ENCODE measurements at regions not wholly inside any gene's neighbourhood (a gene's known extent, or its start where the extent isn't known, plus 50 kb on each side); places are given as distances from the start of the nearest gene placed in this dataset.
A peak's percentile ranks its signal among the peaks of the same experiment; 100 is the strongest.
"Not testable (repeated sequence)": the region's sequence is repeated elsewhere in the genome, so short reads cannot be mapped to it uniquely, and the experiment has no call there.

- not testable (repeated sequence) for H3K4me3 ChIP-seq (ENCODE audit: control insufficient read depth, low read depth, low read length); DNase-seq (ENCODE audit: low read depth)
Observed at GRCh38 chr2:111514138-111514537, 369.9 kb downstream of the ANAPC1 start.

DNA sequence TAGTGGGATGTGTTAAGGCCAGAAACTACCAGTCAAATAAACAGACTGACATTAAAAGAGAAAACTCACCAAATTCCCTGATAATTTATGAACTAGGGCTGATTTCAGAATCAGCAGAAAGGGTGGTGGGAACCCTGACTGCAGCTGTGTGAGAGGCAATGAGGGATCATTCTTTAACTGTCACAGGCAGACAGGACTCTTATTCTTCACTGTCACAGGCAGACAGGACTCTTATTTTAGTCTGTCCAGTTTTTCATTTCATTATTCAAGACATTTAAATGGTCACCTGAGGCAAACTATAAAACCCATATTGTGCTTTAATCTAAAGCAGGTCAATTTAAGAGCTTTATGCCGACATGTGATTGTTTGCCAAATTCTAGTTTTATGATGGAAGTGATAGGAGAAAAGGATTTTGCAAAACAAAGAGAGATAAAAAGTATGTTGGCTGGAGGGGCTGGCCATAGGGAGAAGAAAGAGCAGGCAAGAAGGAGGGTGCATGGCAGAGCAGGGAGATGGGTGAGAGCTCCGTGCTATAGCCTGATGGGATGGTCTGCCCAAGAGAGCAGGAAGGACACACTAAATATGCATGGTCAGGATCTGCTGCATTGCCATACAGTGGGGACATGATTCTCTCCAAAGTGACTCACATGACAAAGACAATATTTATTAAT is 366.8 kb downstream of the ANAPC1 start:
- DNase-seq (ENCODE audit: low read depth); H3K4me3 ChIP-seq (ENCODE audit: control insufficient read depth, low read depth, low read length): not testable (repeated sequence)

GRCh38 chr2:111517721-111518053 is 366.3 kb downstream of the ANAPC1 start:
- H3K4me3 ChIP-seq (ENCODE audit: control insufficient read depth, low read depth, low read length); DNase-seq (ENCODE audit: low read depth): not testable (repeated sequence)

DNA sequence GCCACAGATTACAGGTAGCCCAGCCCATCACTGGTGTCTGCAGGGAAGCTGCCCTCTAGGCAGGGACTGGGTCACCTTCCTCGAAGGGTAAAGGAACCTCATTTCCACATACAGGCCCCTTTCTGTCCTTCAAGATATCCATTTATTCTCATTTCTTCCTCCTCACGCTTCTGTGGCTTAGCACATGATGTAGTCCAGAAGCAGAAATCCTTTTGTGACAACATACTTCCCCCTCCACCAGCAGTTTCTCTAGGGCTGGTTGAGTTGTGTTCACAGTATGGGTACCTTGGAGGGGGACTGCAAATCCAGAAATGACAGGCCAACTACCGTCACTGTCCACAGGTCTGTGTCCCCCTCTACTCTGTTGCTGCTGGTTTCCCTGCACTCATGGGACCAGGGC is 364.9 kb downstream of the ANAPC1 start:
- no peak overlapping the region for H3K4me3 ChIP-seq (ENCODE audit: control insufficient read depth, low read depth, low read length)
- no peak for TF ChIP-seq CTCF (conservative IDR thresholded peaks at IDR 0.05; ENCODE audit: control insufficient read depth, insufficient read depth, low read depth, low read length)
- DNase-seq (ENCODE audit: low read depth) = no peak

DNA sequence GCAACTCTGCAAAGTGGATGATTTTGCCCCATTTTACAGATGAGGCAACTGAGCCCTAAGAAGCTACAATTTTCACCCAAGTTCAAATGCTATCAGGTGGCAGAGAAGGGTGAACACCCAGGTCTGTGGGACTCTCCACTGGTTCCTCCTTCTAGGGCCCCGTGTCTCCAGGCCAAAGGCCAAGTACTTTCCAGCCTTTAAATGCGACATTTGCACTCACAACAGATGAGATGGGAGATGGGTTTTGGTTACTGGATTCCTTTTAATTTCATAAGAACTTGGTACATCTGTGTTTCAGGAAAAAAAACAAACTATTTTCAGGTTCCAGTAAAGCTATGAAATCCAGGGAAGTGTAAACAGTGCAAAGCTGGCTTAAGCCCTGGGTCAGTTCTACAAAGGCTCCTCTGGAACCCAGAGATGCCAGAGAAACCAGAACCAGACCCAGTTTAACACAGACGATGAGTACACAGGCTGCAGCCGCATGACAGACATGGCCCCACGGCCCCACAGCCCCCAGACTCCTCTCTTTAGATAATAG is 361.7 kb downstream of the ANAPC1 start:
- DNase-seq (ENCODE audit: low read depth) = peak; percentile 42
- no peak overlapping the region for H3K4me3 ChIP-seq (ENCODE audit: control insufficient read depth, low read depth, low read length)
- no peak for TF ChIP-seq CTCF (conservative IDR thresholded peaks at IDR 0.05; ENCODE audit: control insufficient read depth, insufficient read depth, low read depth, low read length)

GRCh38 chr2:111523009-111523408 is 361.0 kb downstream of the ANAPC1 start:
- no peak overlapping the region for H3K4me3 ChIP-seq (ENCODE audit: control insufficient read depth, low read depth, low read length)
- no peak for DNase-seq (ENCODE audit: low read depth)
- no peak for TF ChIP-seq CTCF (conservative IDR thresholded peaks at IDR 0.05; ENCODE audit: control insufficient read depth, insufficient read depth, low read depth, low read length)

- DNase-seq (ENCODE audit: low read depth); H3K4me3 ChIP-seq (ENCODE audit: control insufficient read depth, low read depth, low read length): not testable (repeated sequence)
Observed at GRCh38 chr2:111525026-111525425, 359.0 kb downstream of the ANAPC1 start.

DNA sequence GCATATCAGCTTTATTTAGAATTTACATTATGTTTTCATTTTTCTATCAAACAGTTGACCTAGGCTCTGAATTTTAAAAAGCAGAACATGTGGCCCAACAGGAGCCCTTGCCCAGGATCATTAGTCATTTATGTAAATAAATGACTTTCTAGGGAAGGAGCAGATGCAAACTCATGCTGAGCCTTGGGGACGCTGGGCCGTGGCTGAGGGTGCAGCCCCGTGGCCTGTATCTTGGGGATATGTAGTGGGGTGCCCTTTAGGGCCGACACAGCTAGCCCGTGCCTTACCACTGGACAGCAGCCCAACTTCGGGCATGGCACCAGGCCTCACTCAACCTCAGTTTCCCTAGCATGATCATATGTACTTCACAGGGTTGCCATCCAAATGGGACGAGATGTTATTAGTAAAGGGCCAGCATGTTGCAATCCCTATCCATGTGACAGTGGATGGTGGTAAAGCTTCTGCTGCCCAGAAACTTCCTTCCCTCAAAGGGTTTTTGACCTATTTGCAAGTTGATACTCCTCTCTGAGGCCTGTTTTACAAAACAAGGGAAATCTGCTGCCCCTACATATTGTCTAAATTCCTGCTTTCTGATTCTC is 357.9 kb downstream of the ANAPC1 start:
- not testable (repeated sequence) for DNase-seq (ENCODE audit: low read depth); H3K4me3 ChIP-seq (ENCODE audit: control insufficient read depth, low read depth, low read length)

- not testable (repeated sequence) for H3K4me3 ChIP-seq (ENCODE audit: control insufficient read depth, low read depth, low read length); DNase-seq (ENCODE audit: low read depth)
Observed at GRCh38 chr2:111527707-111528400, 356.1 kb downstream of the ANAPC1 start.

DNA sequence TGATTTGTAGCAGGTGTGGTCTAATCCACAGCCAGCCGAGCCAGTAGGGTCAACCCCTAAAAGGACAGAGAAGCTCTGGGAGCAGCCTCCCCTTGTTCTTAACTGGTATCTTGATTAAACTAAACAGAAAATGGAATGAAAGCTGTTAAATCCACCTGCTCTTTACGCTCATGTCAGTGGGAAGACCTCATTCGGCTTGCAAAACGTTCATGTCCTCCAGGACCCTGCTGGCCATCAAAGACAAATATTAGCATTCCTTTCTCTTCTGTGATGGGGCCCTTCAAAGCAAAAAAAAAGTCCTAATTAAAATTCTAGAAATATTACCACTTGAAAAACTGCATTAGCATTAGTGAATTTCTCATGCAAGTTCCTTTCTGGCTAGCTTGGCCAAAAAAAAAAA is 355.0 kb downstream of the ANAPC1 start:
- not testable (repeated sequence) for DNase-seq (ENCODE audit: low read depth); H3K4me3 ChIP-seq (ENCODE audit: control insufficient read depth, low read depth, low read length)

- not testable (repeated sequence) for H3K4me3 ChIP-seq (ENCODE audit: control insufficient read depth, low read depth, low read length); DNase-seq (ENCODE audit: low read depth)
Observed at GRCh38 chr2:111530239-111530965, 353.6 kb downstream of the ANAPC1 start.

DNA sequence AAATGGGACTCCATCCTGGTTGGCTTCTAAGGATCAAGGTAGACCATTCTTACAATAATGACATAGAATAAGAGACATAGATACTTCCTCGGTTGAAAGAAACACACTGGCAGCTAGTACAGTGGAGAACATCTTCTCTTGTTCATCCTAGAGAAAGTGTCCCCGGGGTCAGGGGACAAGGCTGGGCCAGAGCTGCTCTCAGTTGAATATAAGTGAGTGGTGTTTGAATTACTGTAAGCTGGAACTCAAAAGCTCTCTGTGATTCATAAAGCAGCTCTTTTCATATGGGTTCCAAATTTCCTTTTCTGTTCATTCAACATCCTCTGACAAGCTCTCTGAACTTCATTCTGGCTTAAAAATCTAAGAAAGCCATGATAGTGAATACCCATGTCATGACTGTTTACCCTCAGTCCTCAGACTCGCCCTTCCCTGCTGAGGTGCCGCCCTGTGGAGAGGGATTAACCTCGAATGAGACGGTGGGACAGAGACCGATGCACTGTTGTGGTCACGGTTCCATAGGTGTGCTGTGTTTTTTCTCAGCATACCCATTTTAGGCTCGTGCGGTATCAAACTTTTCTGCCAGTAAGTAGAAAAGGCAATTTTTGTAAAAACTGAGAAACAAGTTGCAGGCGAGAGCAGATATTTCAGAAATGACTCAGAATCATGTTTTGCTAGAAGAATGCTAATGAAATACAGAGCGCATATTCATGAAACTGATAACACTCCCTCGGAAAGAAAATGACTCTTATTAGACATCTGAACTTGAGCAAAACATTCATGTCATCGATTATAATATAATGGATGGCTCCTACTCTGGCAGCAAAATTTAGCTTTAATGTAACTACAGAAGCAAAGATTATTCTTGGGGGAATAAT is 351.1 kb downstream of the ANAPC1 start:
- not testable (repeated sequence) for H3K4me3 ChIP-seq (ENCODE audit: control insufficient read depth, low read depth, low read length)
- peak; percentile 7 for DNase-seq (ENCODE audit: low read depth)

DNA sequence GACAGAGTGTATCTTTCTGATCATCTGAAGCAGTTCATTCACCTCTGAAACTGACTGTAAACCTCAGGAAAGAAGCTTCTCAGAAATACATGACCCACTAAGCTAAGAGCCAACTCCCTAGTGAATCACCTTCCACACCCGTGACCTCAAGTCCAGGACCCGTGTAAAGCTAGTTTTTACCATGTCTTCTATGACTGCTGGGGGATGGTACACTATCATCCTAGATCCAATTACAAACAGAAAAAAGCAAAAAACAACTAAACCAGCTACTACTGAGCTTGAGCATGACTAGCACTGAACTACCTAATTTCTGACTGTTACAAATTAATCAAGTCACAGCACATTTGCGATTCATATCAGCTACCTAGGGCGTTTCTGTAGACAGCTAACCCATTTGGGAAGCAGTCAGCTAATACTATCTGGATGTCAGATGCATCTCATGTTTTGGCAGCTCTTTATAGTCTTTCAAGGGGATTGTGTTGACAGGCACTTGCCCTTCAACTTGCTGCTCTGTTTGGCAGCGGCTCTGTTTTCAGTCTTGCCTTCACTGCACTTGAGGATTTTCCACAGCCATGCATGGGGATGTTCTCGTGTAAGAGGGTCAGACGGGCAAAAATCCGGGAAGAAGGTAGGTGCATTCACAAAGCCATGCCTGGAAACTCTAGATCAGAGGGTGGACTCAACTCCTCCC is 350.3 kb downstream of the ANAPC1 start:
- peak; percentile 65 for DNase-seq (ENCODE audit: low read depth)
- H3K4me3 ChIP-seq (ENCODE audit: control insufficient read depth, low read depth, low read length) = not testable (repeated sequence)

Data from fibroblast of mammary gland (primary cell).